ENCODE measurements at regions not wholly inside any gene's neighbourhood (a gene's known extent, or its start where the extent isn't known, plus 50 kb on each side); places are given as distances from the start of the nearest gene placed in this dataset.

DNA sequence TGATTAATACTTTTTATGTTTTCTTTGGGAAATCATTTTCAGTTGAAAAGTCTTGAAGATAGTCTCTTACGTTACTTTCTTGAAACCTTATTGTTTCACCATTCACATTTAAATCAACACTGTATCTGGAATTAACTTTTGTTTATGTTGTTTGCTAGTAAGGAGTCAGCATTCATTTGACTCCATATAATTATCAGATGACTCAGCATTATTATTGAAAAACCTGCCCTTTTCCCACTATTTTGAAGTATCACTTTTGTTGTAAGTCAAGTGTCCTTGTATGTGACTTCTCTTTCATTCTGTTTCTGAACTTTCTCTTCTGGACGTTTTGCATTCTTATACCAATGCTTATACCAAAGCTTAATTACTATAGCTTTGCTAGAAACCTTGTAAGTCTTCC, 186.1 kb upstream of the KLF12 start:
- TF ChIP-seq EZH2 (IDR thresholded peaks at IDR 0.05; ENCODE audit: low read length), result no peak
- TF ChIP-seq, protein P1, sequence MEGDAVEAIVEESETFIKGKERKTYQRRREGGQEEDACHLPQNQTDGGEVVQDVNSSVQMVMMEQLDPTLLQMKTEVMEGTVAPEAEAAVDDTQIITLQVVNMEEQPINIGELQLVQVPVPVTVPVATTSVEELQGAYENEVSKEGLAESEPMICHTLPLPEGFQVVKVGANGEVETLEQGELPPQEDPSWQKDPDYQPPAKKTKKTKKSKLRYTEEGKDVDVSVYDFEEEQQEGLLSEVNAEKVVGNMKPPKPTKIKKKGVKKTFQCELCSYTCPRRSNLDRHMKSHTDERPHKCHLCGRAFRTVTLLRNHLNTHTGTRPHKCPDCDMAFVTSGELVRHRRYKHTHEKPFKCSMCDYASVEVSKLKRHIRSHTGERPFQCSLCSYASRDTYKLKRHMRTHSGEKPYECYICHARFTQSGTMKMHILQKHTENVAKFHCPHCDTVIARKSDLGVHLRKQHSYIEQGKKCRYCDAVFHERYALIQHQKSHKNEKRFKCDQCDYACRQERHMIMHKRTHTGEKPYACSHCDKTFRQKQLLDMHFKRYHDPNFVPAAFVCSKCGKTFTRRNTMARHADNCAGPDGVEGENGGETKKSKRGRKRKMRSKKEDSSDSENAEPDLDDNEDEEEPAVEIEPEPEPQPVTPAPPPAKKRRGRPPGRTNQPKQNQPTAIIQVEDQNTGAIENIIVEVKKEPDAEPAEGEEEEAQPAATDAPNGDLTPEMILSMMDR (optimal IDR thresholded peaks at IDR 0.05 in 1 of 3, IDR thresholded peaks at IDR 0.05 in 1 of 3, conservative IDR thresholded peaks at IDR 0.05 in 1 of 3; ENCODE audit: extremely low read depth in 1 of 3, insufficient read depth in 2 of 3, low read length in 3 of 3), result no peak
- DNase-seq (ENCODE audit: low read depth, low spot score), result no peak
- Histone ChIP-seq H2AFZ (ENCODE audit: control insufficient read depth, low read length) (no peak overlapping the region), H3K4me1 (ENCODE audit: control insufficient read depth, extremely low read depth, insufficient read depth, low read length) (no peaks in the 10 kb centered on the region), H3K36me3 (ENCODE audit: control insufficient read depth in 2 of 2, extremely low read depth in 1 of 2, insufficient read depth in 2 of 2, low read length in 2 of 2) (no peaks in the 10 kb centered on the region), H3K4me2 (ENCODE audit: control insufficient read depth, extremely low read depth, insufficient read depth, low read depth, low read length) (no peak overlapping the region), H3K9ac (ENCODE audit: control insufficient read depth, extremely low read depth, insufficient read depth, low read length) (no peak overlapping the region), H3K9me3 (ENCODE audit: control insufficient read depth, low read depth, low read length) (no peaks in the 10 kb centered on the region), H3K27me3 (ENCODE audit: control insufficient read depth, extremely low read depth, insufficient read depth, low read length) (no peaks in the 10 kb centered on the region), H3K9me1 (ENCODE audit: control insufficient read depth, extremely low read depth, insufficient read depth, low read length) (no peaks in the 10 kb centered on the region), H3K27ac (ENCODE audit: control insufficient read depth, insufficient read depth, low read length) (no peak overlapping the region), H4K20me1 (ENCODE audit: control insufficient read depth, extremely low read depth, insufficient read depth, low read length) (no peaks in the 10 kb centered on the region), H3K4me3 (ENCODE audit: control insufficient read depth in 2 of 3, extremely low read depth in 1 of 3, insufficient read depth in 2 of 3, low read depth in 1 of 3, low read length in 3 of 3) (no peak overlapping the region), H3K79me2 (ENCODE audit: control insufficient read depth, insufficient read depth, low read length) (no peaks in the 10 kb centered on the region)
- dilution Hi-C loops (cut with MboI; ENCODE audit: extremely low pct_ligation_motif_present, low sequenced_read_pairs), result no loop called here
- no peak for FAIRE-seq

DNA sequence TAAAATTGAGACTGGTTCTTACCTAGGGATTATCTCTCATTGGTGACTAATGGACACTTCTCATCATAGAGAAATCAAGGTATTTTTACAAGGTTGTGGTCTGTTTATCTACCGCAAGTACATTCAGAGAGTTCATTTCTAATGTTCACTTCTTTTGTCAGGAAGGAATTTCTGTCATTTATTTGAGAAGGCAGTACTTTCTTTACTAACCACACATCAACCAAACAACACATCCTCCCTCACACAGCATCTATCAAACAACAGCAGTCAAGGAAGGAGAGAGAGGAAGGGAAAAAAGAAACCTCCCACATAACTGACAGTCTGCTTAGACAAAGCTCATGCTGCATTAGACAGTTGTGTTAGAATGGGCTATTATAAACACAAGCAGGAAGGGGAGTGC, 182.3 kb upstream of the KLF12 start:
- Histone ChIP-seq H3K4me3 (ENCODE audit: control insufficient read depth in 2 of 3, extremely low read depth in 1 of 3, insufficient read depth in 2 of 3, low read depth in 1 of 3, low read length in 3 of 3) (no peak overlapping the region), H3K9me3 (ENCODE audit: control insufficient read depth, low read depth, low read length) (no peaks in the 10 kb centered on the region), H3K36me3 (ENCODE audit: control insufficient read depth in 2 of 2, extremely low read depth in 1 of 2, insufficient read depth in 2 of 2, low read length in 2 of 2) (no peaks in the 10 kb centered on the region), H3K9me1 (ENCODE audit: control insufficient read depth, extremely low read depth, insufficient read depth, low read length) (no peaks in the 10 kb centered on the region), H3K4me1 (ENCODE audit: control insufficient read depth, extremely low read depth, insufficient read depth, low read length) (no peaks in the 10 kb centered on the region), H3K79me2 (ENCODE audit: control insufficient read depth, insufficient read depth, low read length) (no peaks in the 10 kb centered on the region), H3K27me3 (ENCODE audit: control insufficient read depth, extremely low read depth, insufficient read depth, low read length) (no peaks in the 10 kb centered on the region), H3K4me2 (ENCODE audit: control insufficient read depth, extremely low read depth, insufficient read depth, low read depth, low read length) (no peak overlapping the region), H3K27ac (ENCODE audit: control insufficient read depth, insufficient read depth, low read length) (no peak overlapping the region), H4K20me1 (ENCODE audit: control insufficient read depth, extremely low read depth, insufficient read depth, low read length) (no peaks in the 10 kb centered on the region), H3K9ac (ENCODE audit: control insufficient read depth, extremely low read depth, insufficient read depth, low read length) (no peak overlapping the region), H2AFZ (ENCODE audit: control insufficient read depth, low read length) (no peak overlapping the region)
- no peak for FAIRE-seq
- dilution Hi-C loops (cut with MboI; ENCODE audit: extremely low pct_ligation_motif_present, low sequenced_read_pairs), result no loop called here
- no peak for DNase-seq (ENCODE audit: low read depth, low spot score)
- TF ChIP-seq, protein P1 (optimal IDR thresholded peaks at IDR 0.05 in 1 of 3, IDR thresholded peaks at IDR 0.05 in 1 of 3, conservative IDR thresholded peaks at IDR 0.05 in 1 of 3; ENCODE audit: extremely low read depth in 1 of 3, insufficient read depth in 2 of 3, low read length in 3 of 3), result no peak
- TF ChIP-seq EZH2 (IDR thresholded peaks at IDR 0.05; ENCODE audit: low read length), result no peak
